Sigmoid colon (tissue), 6 donors: ENCODE measurements at regions not wholly inside any gene's neighbourhood (a gene's known extent, or its start where the extent isn't known, plus 50 kb on each side); places are given as distances from the start of the nearest gene placed in this dataset.

Source experiments
- DNase-seq: peaks from one replicate; pipeline ENCODE4 v3.0.0-alpha.2; 2019
- H3K27ac ChIP-seq, 4 donors: fragments of 200-600 bp; sonication (generic); one replicate each; pipeline ENCODE4 v1.5.1; 2016 to 2019; ENCODE audit warnings: mild to moderate bottlenecking in 1 of 4
- H3K27me3 ChIP-seq, 3 donors: fragments of 200-600 bp; sonication (generic); one replicate each; pipeline ENCODE4 v1.5.1; 2019; ENCODE audit warnings: mild to moderate bottlenecking in 1 of 3
- H3K36me3 ChIP-seq, 4 donors: fragments of 200-600 bp; sonication (generic); one replicate each; pipeline ENCODE4 v1.5.1; 2016 to 2019
- H3K4me1 ChIP-seq, 4 donors: fragments of 200-600 bp; sonication (generic); one replicate each; pipeline ENCODE4 v1.5.1; 2017 to 2019
- H3K4me3 ChIP-seq, 4 donors: fragments of 200-600 bp; sonication (generic); one replicate each; pipeline ENCODE4 v1.5.1; 2017 to 2019; ENCODE audit warnings: mild to moderate bottlenecking in 2 of 4, moderate library complexity in 1 of 4
- H3K9me3 ChIP-seq, 4 donors: fragments of 200-600 bp in 3 of 4; sonication (generic) in 3 of 4; one replicate each; pipeline versions ENCODE4 v1.5.1 to v1.6.1; 2013 to 2019
- EP300 ChIP-seq, 4 donors: sonication (generic); formaldehyde crosslinking; IDR thresholded peaks; one replicate each; pipeline ENCODE4 v1.6.1; 2017; ENCODE audit warnings: antibody characterized with exemption in 4 of 4
- POLR2A ChIP-seq, 2 donors: fragments of 450-650 bp; IDR thresholded peaks; one replicate each; pipeline ENCODE4 v1.6.1; 2016; ENCODE audit warnings: antibody characterized with exemption in 2 of 2, mild to moderate bottlenecking in 2 of 2, moderate library complexity in 2 of 2
- POLR2AphosphoS5 ChIP-seq, 4 donors: sonication (generic); formaldehyde crosslinking; IDR thresholded peaks; one replicate each; pipeline ENCODE4 v1.6.1; 2017; ENCODE audit warnings: antibody characterized with exemption in 4 of 4
- WGBS, 2 donors: extraction: QIAGEN DNeasy Blood & Tissue Kit; methylation state at CpG; one replicate each; pipeline ENCODE4 v1.1.7; 2013; 5-methylcytosine and 5-hydroxymethylcytosine counted together
- intact Hi-C: fragments of 100-400 bp; cut with DNase I; formaldehyde crosslinking; loops from one replicate; pipeline ENCODE4 v1.15.1; 2023
- TF ChIP-seq, protein P1 (sequence below), 4 experiments: fragments of 450-650 bp in 3 of 4; fragments of 200-600 bp in 1 of 4; IDR thresholded peaks; one replicate each; pipeline ENCODE4 v1.5.1; 2016 to 2019; ENCODE audit warnings: antibody characterized with exemption in 4 of 4, mild to moderate bottlenecking in 3 of 4, moderate library complexity in 2 of 4
- donor health status: healthy with polysubstance abuse.
- donor health status: healthy.

DNA sequence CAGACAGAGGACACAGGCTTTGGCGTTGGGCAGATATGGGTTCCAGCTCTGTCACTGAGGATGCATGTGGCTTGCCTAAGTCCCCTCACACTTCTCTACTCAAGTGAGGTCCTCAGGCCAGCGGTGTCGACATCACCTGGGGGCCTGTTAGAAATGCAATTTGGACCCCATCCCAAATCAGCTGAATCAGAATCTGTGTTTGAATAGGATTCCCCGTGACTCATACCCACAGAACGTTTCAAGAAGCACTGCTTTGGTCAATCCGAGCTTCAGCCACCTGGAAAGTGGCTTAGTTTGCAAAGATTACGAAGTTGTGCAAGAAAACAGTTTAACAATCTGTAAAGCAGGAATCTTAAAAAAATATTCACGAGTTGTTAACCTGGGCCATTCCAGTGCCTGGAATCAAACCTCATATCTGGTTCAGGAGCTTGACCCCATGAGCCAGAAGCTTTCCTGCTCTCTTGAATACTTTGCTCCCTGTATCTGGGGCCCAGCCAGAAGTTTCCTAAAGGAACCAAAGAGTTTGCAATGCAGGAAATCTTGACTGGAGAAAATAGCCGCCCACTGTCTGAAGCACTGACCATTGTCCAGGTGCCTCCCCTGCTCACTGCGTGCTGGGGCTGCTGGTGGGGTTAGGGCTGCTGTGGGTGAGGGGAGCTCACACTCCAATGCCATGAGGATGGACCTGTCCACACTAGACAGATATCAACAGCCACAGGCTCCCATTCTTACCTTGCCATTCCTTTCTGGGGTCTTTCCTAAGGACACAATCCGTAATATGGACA lies 208.5 kb upstream of the LINGO1 start:
- Histone ChIP-seq H3K4me3 (no peak overlapping the region), H3K27ac (no peak overlapping the region), H3K4me1 (no peaks in the 10 kb centered on the region), H3K9me3 (no peaks in the 10 kb centered on the region), H3K36me3 (no peaks in the 10 kb centered on the region), H3K27me3 (peaks cover 0 to 14% (median 0%) of the 10 kb centered on the region in 3 donors)
- 75 to 82% methylated on average over 11 of the region's 11 CpGs for WGBS, 2 donors
- DNase-seq: peak; percentile 21
- intact Hi-C loops: no loop called here
- TF ChIP-seq EP300 (IDR thresholded peaks at IDR 0.05) (no peak), POLR2A (IDR thresholded peaks at IDR 0.05) (no peak), POLR2AphosphoS5 (IDR thresholded peaks at IDR 0.05) (no peak)
- TF ChIP-seq, protein P1, sequence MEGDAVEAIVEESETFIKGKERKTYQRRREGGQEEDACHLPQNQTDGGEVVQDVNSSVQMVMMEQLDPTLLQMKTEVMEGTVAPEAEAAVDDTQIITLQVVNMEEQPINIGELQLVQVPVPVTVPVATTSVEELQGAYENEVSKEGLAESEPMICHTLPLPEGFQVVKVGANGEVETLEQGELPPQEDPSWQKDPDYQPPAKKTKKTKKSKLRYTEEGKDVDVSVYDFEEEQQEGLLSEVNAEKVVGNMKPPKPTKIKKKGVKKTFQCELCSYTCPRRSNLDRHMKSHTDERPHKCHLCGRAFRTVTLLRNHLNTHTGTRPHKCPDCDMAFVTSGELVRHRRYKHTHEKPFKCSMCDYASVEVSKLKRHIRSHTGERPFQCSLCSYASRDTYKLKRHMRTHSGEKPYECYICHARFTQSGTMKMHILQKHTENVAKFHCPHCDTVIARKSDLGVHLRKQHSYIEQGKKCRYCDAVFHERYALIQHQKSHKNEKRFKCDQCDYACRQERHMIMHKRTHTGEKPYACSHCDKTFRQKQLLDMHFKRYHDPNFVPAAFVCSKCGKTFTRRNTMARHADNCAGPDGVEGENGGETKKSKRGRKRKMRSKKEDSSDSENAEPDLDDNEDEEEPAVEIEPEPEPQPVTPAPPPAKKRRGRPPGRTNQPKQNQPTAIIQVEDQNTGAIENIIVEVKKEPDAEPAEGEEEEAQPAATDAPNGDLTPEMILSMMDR (IDR thresholded peaks at IDR 0.05): no peak

DNA sequence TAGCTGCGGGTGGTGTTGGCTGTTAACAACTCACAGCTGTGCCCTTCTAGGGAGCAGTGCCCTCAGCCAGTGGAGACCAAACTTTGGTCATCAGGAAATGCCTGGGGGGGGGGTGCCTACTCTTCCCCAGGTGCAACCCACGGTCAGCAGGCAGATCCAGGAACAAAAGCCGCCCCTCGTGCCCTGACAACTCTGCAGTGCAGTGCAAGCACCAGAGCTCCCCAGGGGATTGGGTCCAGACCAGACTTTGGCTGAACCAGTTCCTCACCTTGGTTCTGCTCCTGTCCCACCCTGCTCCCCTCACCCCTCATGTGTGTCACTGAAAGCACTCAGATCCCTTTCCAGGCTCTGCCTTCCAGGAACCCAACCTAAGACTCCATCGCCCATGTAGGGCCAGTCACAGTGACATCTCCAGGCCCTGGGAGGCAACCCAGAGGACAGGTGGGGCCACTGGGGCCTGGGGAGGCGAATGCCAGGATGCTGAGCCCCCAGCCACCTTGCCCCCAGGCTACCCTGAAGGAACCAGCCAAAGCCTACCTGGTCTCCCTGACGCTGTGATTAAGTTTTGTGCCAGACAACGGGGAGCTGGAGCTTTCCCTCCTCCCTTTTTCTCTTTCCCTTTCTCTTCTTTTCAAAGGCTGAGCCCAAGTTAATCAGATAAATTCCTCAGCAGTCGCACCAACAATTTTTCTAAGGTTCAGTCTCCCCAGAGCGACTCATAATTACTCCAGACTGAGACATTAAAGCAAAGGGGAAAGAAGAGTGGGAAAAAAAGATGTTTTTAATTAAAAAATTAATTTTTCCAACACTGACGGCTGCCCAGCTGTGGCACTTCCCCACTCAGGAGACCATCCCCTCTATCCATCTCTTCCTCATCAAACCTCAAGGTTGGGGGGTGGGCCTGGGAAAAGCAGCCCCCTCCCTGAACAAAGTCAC lies 207.5 kb upstream of the LINGO1 start:
- no peak overlapping the region for H3K27ac ChIP-seq
- no peaks in the 10 kb centered on the region for H3K36me3 ChIP-seq
- intact Hi-C loops: no loop called here
- DNase-seq: peak; percentile 46
- no peaks in the 10 kb centered on the region for H3K9me3 ChIP-seq
- peaks cover 0 to 15% (median 0%) of the 10 kb centered on the region in 3 donors for H3K27me3 ChIP-seq
- H3K4me1 ChIP-seq: no peaks in the 10 kb centered on the region
- TF ChIP-seq EP300 (IDR thresholded peaks at IDR 0.05) (no peak), POLR2AphosphoS5 (IDR thresholded peaks at IDR 0.05) (no peak)
- H3K4me3 ChIP-seq: no peak overlapping the region
- 83 to 85% methylated on average over 11 of the region's 11 CpGs for WGBS, 2 donors

DNA sequence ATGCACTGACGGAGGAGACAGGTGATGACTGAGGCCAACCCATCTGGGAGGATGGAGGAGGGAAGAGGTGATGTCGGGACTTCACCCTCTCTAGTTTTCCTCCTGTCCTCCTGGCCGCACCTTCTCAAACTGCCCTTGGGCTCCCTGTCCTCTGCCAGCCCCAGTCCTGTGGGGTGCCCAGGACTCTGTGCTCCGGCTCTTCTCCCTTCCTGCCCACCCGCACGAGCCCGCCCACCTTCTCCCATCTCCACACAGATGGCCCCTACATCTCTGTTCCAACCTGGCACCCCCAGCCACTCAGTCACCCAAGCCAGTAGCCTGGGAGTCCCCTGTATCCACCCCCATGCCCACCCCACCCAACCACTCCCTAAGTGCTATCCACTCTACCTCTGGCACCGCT lies 206.7 kb upstream of the LINGO1 start:
- TF ChIP-seq POLR2AphosphoS5 (IDR thresholded peaks at IDR 0.05): no peak
- TF ChIP-seq, protein P1 (IDR thresholded peaks at IDR 0.05): no peak
- TF ChIP-seq POLR2A (IDR thresholded peaks at IDR 0.05): no peak
- TF ChIP-seq EP300 (IDR thresholded peaks at IDR 0.05): no peak
- WGBS, 2 donors: 93% methylated on average over 8 of the region's 8 CpGs
- Histone ChIP-seq H3K4me1 (no peaks in the 10 kb centered on the region), H3K27me3 (peaks cover 0 to 14% (median 0%) of the 10 kb centered on the region in 3 donors), H3K36me3 (no peaks in the 10 kb centered on the region), H3K27ac (no peak overlapping the region), H3K9me3 (no peaks in the 10 kb centered on the region), H3K4me3 (no peak overlapping the region)
- DNase-seq: peak; percentile 40
- intact Hi-C loops: no loop called here

DNA sequence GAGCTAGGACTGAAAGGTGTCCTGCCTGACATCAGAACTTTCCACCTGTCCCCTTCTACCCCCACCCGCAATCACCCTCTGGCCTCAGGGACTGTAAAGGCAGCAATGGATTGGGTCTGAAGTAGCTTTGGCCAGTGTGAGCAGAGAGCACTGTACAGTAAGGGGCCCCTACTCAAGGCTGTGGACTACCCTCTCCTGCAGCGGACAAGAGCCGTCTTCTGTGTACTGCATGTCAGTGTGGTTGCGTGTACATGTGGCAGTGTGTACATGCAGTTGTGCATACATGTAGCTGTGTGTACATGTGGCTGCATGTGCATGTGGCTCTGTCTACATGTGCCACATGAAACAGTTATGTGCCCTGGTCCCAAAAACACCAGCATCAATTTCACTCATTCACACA lies 205.9 kb upstream of the LINGO1 start:
- 96 to 97% methylated on average over 4 of the region's 4 CpGs for WGBS, 2 donors
- intact Hi-C loops: no loop called here
- H3K9me3 ChIP-seq: no peaks in the 10 kb centered on the region
- TF ChIP-seq EP300 (IDR thresholded peaks at IDR 0.05) (no peak), POLR2A (IDR thresholded peaks at IDR 0.05) (no peak), POLR2AphosphoS5 (IDR thresholded peaks at IDR 0.05) (no peak)
- TF ChIP-seq, protein P1 (IDR thresholded peaks at IDR 0.05): no peak
- H3K27ac ChIP-seq: no peak overlapping the region
- H3K4me1 ChIP-seq: no peaks in the 10 kb centered on the region
- no peak overlapping the region for H3K4me3 ChIP-seq
- H3K27me3 ChIP-seq: peaks cover 0 to 14% (median 0%) of the 10 kb centered on the region in 3 donors
- H3K36me3 ChIP-seq: no peaks in the 10 kb centered on the region
- DNase-seq: peak; percentile 28

DNA sequence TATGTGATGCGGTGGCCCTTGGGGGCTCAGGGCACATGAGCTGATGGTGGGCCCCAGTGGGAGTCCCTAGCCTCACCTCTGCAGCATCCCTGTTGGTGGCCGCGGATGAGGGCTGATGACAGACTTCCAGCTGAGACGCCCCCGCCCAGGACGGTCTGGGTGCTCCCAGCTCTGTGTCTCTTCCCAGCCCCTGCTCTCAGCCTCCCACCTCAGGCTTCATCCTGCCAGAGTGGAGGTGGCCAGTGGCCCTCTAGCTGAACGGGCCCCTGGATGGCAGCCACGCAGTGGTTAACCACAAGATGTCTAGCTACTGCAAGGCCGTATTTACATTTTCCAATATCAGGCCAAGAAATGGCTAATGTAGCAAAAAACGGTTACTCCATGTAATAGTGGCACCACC lies 205.3 kb upstream of the LINGO1 start:
- no peak overlapping the region for H3K27ac ChIP-seq
- H3K4me3 ChIP-seq: no peak overlapping the region
- H3K4me1 ChIP-seq: no peaks in the 10 kb centered on the region
- TF ChIP-seq POLR2AphosphoS5 (IDR thresholded peaks at IDR 0.05): no peak
- TF ChIP-seq POLR2A (IDR thresholded peaks at IDR 0.05): no peak
- peaks cover 0 to 14% (median 0%) of the 10 kb centered on the region in 3 donors for H3K27me3 ChIP-seq
- no peaks in the 10 kb centered on the region for H3K36me3 ChIP-seq
- H3K9me3 ChIP-seq: no peaks in the 10 kb centered on the region
- WGBS, 2 donors: 77 to 85% methylated on average over 10 of the region's 10 CpGs
- intact Hi-C loops: no loop called here
- DNase-seq: peak; percentile 46
